ENCODE measurements at regions not wholly inside any gene's neighbourhood (a gene's known extent, or its start where the extent isn't known, plus 50 kb on each side); places are given as distances from the start of the nearest gene placed in this dataset.

DNA sequence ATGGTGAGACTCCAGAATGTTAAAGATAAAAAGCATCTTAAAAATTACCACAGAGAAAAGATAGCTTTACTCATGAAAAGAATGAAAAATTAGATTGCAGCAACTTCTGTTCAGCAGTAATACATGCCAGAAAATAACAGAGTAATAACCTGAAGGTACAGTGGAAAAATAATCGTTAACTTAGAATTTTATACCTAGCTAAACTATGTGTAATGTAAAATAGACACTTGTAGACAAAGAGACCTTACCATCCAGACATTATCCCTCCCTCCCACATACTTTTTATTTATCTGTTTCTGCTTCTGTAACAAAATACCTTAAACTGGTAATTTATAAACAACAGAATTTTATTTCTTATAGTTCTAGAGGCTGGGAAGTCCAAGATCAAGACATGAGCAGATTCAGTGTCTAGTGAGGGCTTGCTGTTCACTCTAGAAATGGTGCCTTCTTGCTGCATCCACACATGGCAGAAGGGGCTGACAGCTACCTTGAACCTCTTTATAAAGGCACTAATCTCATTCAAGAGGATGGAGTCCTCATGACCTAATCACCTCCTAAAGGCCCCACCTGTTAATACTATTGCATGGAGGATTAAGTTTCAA, 90.7 kb downstream of the COL6A6 start:
- CTCF ChIA-PET = no interaction called here
- Histone ChIP-seq H3K9me3 (ENCODE audit: control insufficient read depth, insufficient read depth, low read depth, low read length) (0 out of 2 replicates have a peak, but pooled peaks cover 7% of the 10 kb centered on the region), H3K27me3 (ENCODE audit: control insufficient read depth, insufficient read depth, low read length) (no peaks in the 10 kb centered on the region), H3K4me1 (ENCODE audit: control insufficient read depth, insufficient read depth, low read length) (no peaks in the 10 kb centered on the region), H3K36me3 (ENCODE audit: control insufficient read depth, insufficient read depth, low read length) (no peaks in the 10 kb centered on the region), H3K27ac (ENCODE audit: low read length) (no peak overlapping the region), H3K4me3 (ENCODE audit: low read depth in 2 of 2, low read length in 2 of 2) (no peak overlapping the region)
- ATAC-seq (no peak), DNase-seq (ENCODE audit: low read depth, low spot score) (no peak)
- no TSS peak for BruUV-seq (replicated peaks)
- POLR2A ChIA-PET = no interaction called here
- in situ Hi-C loops (cut with HindIII; ENCODE audit: low pct_unique_long_range_greater_than_20kb, low sequenced_read_pairs) (no loop called here), intact Hi-C loops (cut with micrococcal nuclease; ENCODE audit: unreplicated experiment) (no loop called here)
- no peak for TF ChIP-seq SIN3A (IDR thresholded peaks at IDR 0.05; ENCODE audit: borderline replicate concordance, insufficient read depth, low read depth, low read length)
- TF ChIP-seq POLR2AphosphoS5 (IDR thresholded peaks at IDR 0.05; ENCODE audit: low read depth, low read length) = no peak
- TF ChIP-seq TCF7L2 (IDR thresholded peaks at IDR 0.05; ENCODE audit: low read depth, low read length) = no peak
- TF ChIP-seq REST (IDR thresholded peaks at IDR 0.05; ENCODE audit: insufficient read depth in 1 of 2, low read depth in 2 of 2, low read length in 1 of 2) = no peak
- TF ChIP-seq, protein P1, sequence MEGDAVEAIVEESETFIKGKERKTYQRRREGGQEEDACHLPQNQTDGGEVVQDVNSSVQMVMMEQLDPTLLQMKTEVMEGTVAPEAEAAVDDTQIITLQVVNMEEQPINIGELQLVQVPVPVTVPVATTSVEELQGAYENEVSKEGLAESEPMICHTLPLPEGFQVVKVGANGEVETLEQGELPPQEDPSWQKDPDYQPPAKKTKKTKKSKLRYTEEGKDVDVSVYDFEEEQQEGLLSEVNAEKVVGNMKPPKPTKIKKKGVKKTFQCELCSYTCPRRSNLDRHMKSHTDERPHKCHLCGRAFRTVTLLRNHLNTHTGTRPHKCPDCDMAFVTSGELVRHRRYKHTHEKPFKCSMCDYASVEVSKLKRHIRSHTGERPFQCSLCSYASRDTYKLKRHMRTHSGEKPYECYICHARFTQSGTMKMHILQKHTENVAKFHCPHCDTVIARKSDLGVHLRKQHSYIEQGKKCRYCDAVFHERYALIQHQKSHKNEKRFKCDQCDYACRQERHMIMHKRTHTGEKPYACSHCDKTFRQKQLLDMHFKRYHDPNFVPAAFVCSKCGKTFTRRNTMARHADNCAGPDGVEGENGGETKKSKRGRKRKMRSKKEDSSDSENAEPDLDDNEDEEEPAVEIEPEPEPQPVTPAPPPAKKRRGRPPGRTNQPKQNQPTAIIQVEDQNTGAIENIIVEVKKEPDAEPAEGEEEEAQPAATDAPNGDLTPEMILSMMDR (IDR thresholded peaks at IDR 0.05) = no peak

GRCh38 chr3:130609166-130609979, 92.4 kb downstream of the COL6A6 start:
- Histone ChIP-seq H3K4me1 (ENCODE audit: control insufficient read depth, insufficient read depth, low read length) (no peaks in the 10 kb centered on the region), H3K36me3 (ENCODE audit: control insufficient read depth, insufficient read depth, low read length) (no peaks in the 10 kb centered on the region), H3K4me3 (ENCODE audit: low read depth in 2 of 2, low read length in 2 of 2) (no peak overlapping the region), H3K27ac (ENCODE audit: low read length) (no peak overlapping the region), H3K27me3 (ENCODE audit: control insufficient read depth, insufficient read depth, low read length) (no peaks in the 10 kb centered on the region), H3K9me3 (ENCODE audit: control insufficient read depth, insufficient read depth, low read depth, low read length) (0 out of 2 replicates have a peak, but pooled peaks cover 7% of the 10 kb centered on the region)
- in situ Hi-C loops (cut with HindIII; ENCODE audit: low pct_unique_long_range_greater_than_20kb, low sequenced_read_pairs) (no loop called here), intact Hi-C loops (cut with micrococcal nuclease; ENCODE audit: unreplicated experiment) (no loop called here)
- no TSS peak for BruUV-seq (replicated peaks)
- TF ChIP-seq SIN3A (IDR thresholded peaks at IDR 0.05; ENCODE audit: borderline replicate concordance, insufficient read depth, low read depth, low read length) = no peak
- TF ChIP-seq TCF7L2 (IDR thresholded peaks at IDR 0.05; ENCODE audit: low read depth, low read length) = no peak
- TF ChIP-seq POLR2AphosphoS5 (IDR thresholded peaks at IDR 0.05; ENCODE audit: low read depth, low read length) = no peak
- no peak for ATAC-seq
- CTCF ChIA-PET = interaction anchor here (0.7 kb wide), 1 partner anchor 53 kb away, joined by 4 read pairs; no protein-coding TSS in a partner anchor
- DNase-seq (ENCODE audit: low read depth, low spot score) = no peak
- POLR2A ChIA-PET = no interaction called here

Data from Panc1 (cell line).